CD14-positive monocyte (primary cell): ENCODE measurements at regions not wholly inside any gene's neighbourhood (a gene's known extent, or its start where the extent isn't known, plus 50 kb on each side); places are given as distances from the start of the nearest gene placed in this dataset.

Source experiments
- DNase-seq, 3 donors: peaks; one replicate each; pipeline ENCODE4 v3.0.0-alpha.2; 2011 to 2022
- H2AFZ ChIP-seq: 2 replicates; pipeline ENCODE4 v1.6.0; 2012; ENCODE audit warnings: mild to moderate bottlenecking, low read depth, low read length, inconsistent platforms; ENCODE audit not compliant: insufficient read depth, poor library complexity, severe bottlenecking
- H3K27ac ChIP-seq, 2 donors: 1 replicate in 1 of 2; 2 replicates in 1 of 2; pipeline ENCODE4 v1.5.1; 2012 to 2013; ENCODE audit warnings: low read length in 2 of 2, control low read depth in 1 of 2, inconsistent platforms in 1 of 2, low read depth in 1 of 2, mild to moderate bottlenecking in 1 of 2
- H3K27me3 ChIP-seq, 2 donors: one replicate each; pipeline versions ENCODE4 v1.6.0 to v1.6.1; 2011 to 2013; ENCODE audit warnings: low read length in 2 of 2; ENCODE audit not compliant: control insufficient read depth in 2 of 2, insufficient read depth in 2 of 2
- H3K36me3 ChIP-seq, 2 donors: replicated peaks in 1 of 2; 1 replicate in 1 of 2; 2 replicates in 1 of 2; pipeline versions ENCODE4 v1.5.1 to v1.6.1; 2012 to 2013; ENCODE audit warnings: low read length in 2 of 2, control low read depth in 1 of 2, inconsistent platforms in 1 of 2, mild to moderate bottlenecking in 1 of 2; ENCODE audit not compliant: insufficient read depth in 2 of 2, control insufficient read depth in 1 of 2
- H3K4me1 ChIP-seq, 2 donors: 1 replicate in 1 of 2; 2 replicates in 1 of 2; pipeline versions ENCODE4 v1.5.1 to v1.6.1; 2012 to 2013; ENCODE audit warnings: low read length in 2 of 2, control low read depth in 1 of 2, inconsistent platforms in 1 of 2, mild to moderate bottlenecking in 1 of 2, moderate library complexity in 1 of 2; ENCODE audit not compliant: insufficient read depth in 2 of 2, control insufficient read depth in 1 of 2
- H3K4me2 ChIP-seq: replicated peaks from 2 replicates; pipeline ENCODE3; 2012; ENCODE audit warnings: low read length, moderate library complexity, mild to moderate bottlenecking; ENCODE audit not compliant: poor library complexity, severe bottlenecking; ENCODE audit errors: extremely low read depth
- H3K4me3 ChIP-seq, 3 experiments: fragments of 200-600 bp in 1 of 3; sonication (generic) in 1 of 3; replicated peaks in 1 of 3; 1 replicate in 2 of 3; 2 replicates in 1 of 3; pipeline ENCODE4 v1.5.1; 2011 to 2013; ENCODE audit warnings: low read length in 3 of 3, mild to moderate bottlenecking in 3 of 3, control low read depth in 2 of 3, low read depth in 2 of 3, inconsistent platforms in 1 of 3, moderate library complexity in 1 of 3
- H3K79me2 ChIP-seq: 2 replicates; pipeline ENCODE4 v1.6.0; 2012; ENCODE audit warnings: mild to moderate bottlenecking, control low read depth, inconsistent platforms, low read length, moderate library complexity; ENCODE audit not compliant: insufficient read depth
- H3K9ac ChIP-seq: 2 replicates; pipeline ENCODE4 v1.6.0; 2017; ENCODE audit warnings: low read length, mild to moderate bottlenecking; ENCODE audit not compliant: insufficient read depth, poor library complexity, severe bottlenecking
- H3K9me3 ChIP-seq, 2 donors: replicated peaks in 1 of 2; 1 replicate in 1 of 2; 2 replicates in 1 of 2; pipeline versions ENCODE4 v1.5.1 to v1.6.1; 2012 to 2013; ENCODE audit warnings: low read length in 2 of 2, control low read depth in 1 of 2; ENCODE audit not compliant: control insufficient read depth in 1 of 2, insufficient read depth in 1 of 2
- H4K20me1 ChIP-seq: 2 replicates; pipeline ENCODE4 v1.6.0; 2012; ENCODE audit warnings: mild to moderate bottlenecking, low read length, control low read depth, moderate library complexity; ENCODE audit not compliant: insufficient read depth
- H3K27ac Mint-ChIP-seq, 7 donors: one replicate each; pipeline ENCODE4 v1.8.0; 2020; ENCODE audit warnings: mild to moderate bottlenecking in 7 of 7, mixed read lengths in 7 of 7, moderate library complexity in 6 of 7, inconsistent platforms in 2 of 7
- H3K27me3 Mint-ChIP-seq, 3 donors: one replicate each; pipeline ENCODE4 v1.8.0; 2021 to 2022; ENCODE audit warnings: low read depth in 3 of 3, mild to moderate bottlenecking in 3 of 3, mixed read lengths in 3 of 3, moderate library complexity in 3 of 3, inconsistent platforms in 1 of 3
- H3K36me3 Mint-ChIP-seq, 2 donors: one replicate each; pipeline ENCODE4 v1.8.0; 2020; ENCODE audit warnings: mixed read lengths in 2 of 2, inconsistent platforms in 1 of 2, mild to moderate bottlenecking in 1 of 2
- H3K4me1 Mint-ChIP-seq: one replicate; pipeline ENCODE4 v1.8.0; 2020; ENCODE audit warnings: mild to moderate bottlenecking, mixed read lengths
- H3K4me3 Mint-ChIP-seq, 2 donors: one replicate each; pipeline ENCODE4 v1.8.0; 2020; ENCODE audit warnings: mild to moderate bottlenecking in 2 of 2, mixed read lengths in 2 of 2, moderate library complexity in 1 of 2
- H3K9me3 Mint-ChIP-seq, 7 donors: one replicate each; pipeline ENCODE4 v1.8.0; 2020 to 2022; ENCODE audit warnings: mixed read lengths in 7 of 7, mild to moderate bottlenecking in 6 of 7, moderate library complexity in 6 of 7, inconsistent platforms in 2 of 7
- CTCF ChIP-seq: fragments of 200-600 bp; IDR thresholded peaks from one replicate; pipeline ENCODE4 v1.8.0; 2022; ENCODE audit warnings: antibody characterized with exemption, mild to moderate bottlenecking
- WGBS: methylation state at CpG from one replicate; pipeline ENCODE4 v1.1.5; 2013; ENCODE audit warnings: missing lambda C conversion rate; ENCODE audit not compliant: insufficient coverage; 5-methylcytosine and 5-hydroxymethylcytosine counted together
- intact Hi-C, 2 donors: fragments of 100-400 bp; cut with micrococcal nuclease; formaldehyde crosslinking; loops; one replicate each; pipeline versions ENCODE4 v1.15.0 to v1.15.1; 2023

- Mint-ChIP-seq H3K4me3 (no peak overlapping the region), H3K27ac (peak overlapping the region in 1 of 7 donors; percentile 16), H3K4me1 (peaks cover 11% of the 10 kb centered on the region), H3K9me3 (peaks cover 0 to 3% (median 0%) of the 10 kb centered on the region in 7 donors), H3K36me3 (no peaks in the 10 kb centered on the region), H3K27me3 (peaks cover 5 to 23% (median 19%) of the 10 kb centered on the region in 3 donors)
- Histone ChIP-seq H3K27me3 (peaks cover 4 to 20% of the 10 kb centered on the region in 2 donors), H2AFZ (no peak overlapping the region), H3K4me1 (peaks cover 0 to 6% of the 10 kb centered on the region in 2 donors), H4K20me1 (no peaks in the 10 kb centered on the region), H3K27ac (no peak overlapping the region), H3K9me3 (no peaks in the 10 kb centered on the region), H3K9ac (no peak overlapping the region), H3K79me2 (no peaks in the 10 kb centered on the region), H3K4me3 (no peak overlapping the region), H3K36me3 (no peaks in the 10 kb centered on the region), H3K4me2 (no peak overlapping the region)
- TF ChIP-seq CTCF, result no peak
- no peak for DNase-seq
- intact Hi-C loops, result no loop called here
- WGBS, result 50% methylated on average over 1 of the region's 1 CpG
These were observed 64.0 kb downstream of the BOD1L2 start for GRCh38 chr18:57210716-57211411.

- Histone ChIP-seq H3K9me3 (no peaks in the 10 kb centered on the region), H3K4me3 (no peak overlapping the region), H3K4me2 (no peak overlapping the region), H3K4me1 (peaks cover 0 to 6% of the 10 kb centered on the region in 2 donors), H3K36me3 (no peaks in the 10 kb centered on the region), H3K27ac (no peak overlapping the region), H4K20me1 (no peaks in the 10 kb centered on the region), H3K27me3 (peaks cover 4 to 20% of the 10 kb centered on the region in 2 donors), H2AFZ (no peak overlapping the region), H3K79me2 (no peaks in the 10 kb centered on the region), H3K9ac (no peak overlapping the region)
- DNase-seq, result no peak
- intact Hi-C loops, result no loop called here
- Mint-ChIP-seq H3K27me3 (peaks cover 5 to 23% (median 17%) of the 10 kb centered on the region in 3 donors), H3K4me3 (no peak overlapping the region), H3K27ac (peak overlapping the region in 1 of 7 donors; percentile 16), H3K4me1 (peaks cover 11% of the 10 kb centered on the region), H3K9me3 (peaks cover 0 to 3% (median 0%) of the 10 kb centered on the region in 7 donors), H3K36me3 (no peaks in the 10 kb centered on the region)
- WGBS, result 91% methylated on average over 2 of the region's 3 CpGs
- no peak for TF ChIP-seq CTCF
These were observed 64.5 kb downstream of the BOD1L2 start for GRCh38 chr18:57211412-57211750.
